SKM-1 (cell line): ENCODE measurements at regions not wholly inside any gene's neighbourhood (a gene's known extent, or its start where the extent isn't known, plus 50 kb on each side); places are given as distances from the start of the nearest gene placed in this dataset.

Source experiments
- DNase-seq: peaks from one replicate; lab custom pipeline; 2025; ENCODE audit not compliant: unreplicated experiment; lab: John Stamatoyannopoulos, UW

- peak; percentile 12 for DNase-seq
Observed at GRCh38 chr9:84583866-84584265, 85.7 kb upstream of the NTRK2 start.

GRCh38 chr9:84586662-84587061, 82.9 kb upstream of the NTRK2 start:
- no peak for DNase-seq

- no peak for DNase-seq
Observed at GRCh38 chr9:84587153-84587552, 82.4 kb upstream of the NTRK2 start.

- DNase-seq = no peak
Observed at GRCh38 chr9:84589542-84589941, 80.0 kb upstream of the NTRK2 start.

GRCh38 chr9:84590706-84591105, 78.8 kb upstream of the NTRK2 start:
- no peak for DNase-seq

GRCh38 chr9:84592918-84593317, 76.6 kb upstream of the NTRK2 start:
- DNase-seq = no peak

GRCh38 chr9:84593352-84593751, 76.2 kb upstream of the NTRK2 start:
- no peak for DNase-seq

GRCh38 chr9:84597131-84597530, 72.4 kb upstream of the NTRK2 start:
- peak; percentile 69 for DNase-seq

GRCh38 chr9:84598921-84599636, 70.5 kb upstream of the NTRK2 start:
- no peak for DNase-seq

GRCh38 chr9:84600739-84601138, 68.8 kb upstream of the NTRK2 start:
- no peak for DNase-seq

GRCh38 chr9:84604223-84604622, 65.3 kb upstream of the NTRK2 start:
- DNase-seq = no peak

GRCh38 chr9:84609779-84610178, 59.8 kb upstream of the NTRK2 start:
- no peak for DNase-seq

GRCh38 chr9:84613431-84613830, 56.1 kb upstream of the NTRK2 start:
- no peak for DNase-seq

- DNase-seq = peak; percentile 29
Observed at GRCh38 chr9:84615544-84615943, 54.0 kb upstream of the NTRK2 start.

- DNase-seq = no peak
Observed at GRCh38 chr9:84617411-84618029, 52.0 kb upstream of the NTRK2 start.
